SU-DHL-6 (cell line): ENCODE measurements at regions not wholly inside any gene's neighbourhood (a gene's known extent, or its start where the extent isn't known, plus 50 kb on each side); places are given as distances from the start of the nearest gene placed in this dataset.

Source experiments
- CTCF ChIP-seq: fragments of 200-600 bp; sonication (generic); IDR thresholded peaks from one replicate; pipeline ENCODE4 v1.5.1; 2017; ENCODE audit warnings: antibody characterized with exemption, mild to moderate bottlenecking, low read length, moderate library complexity; ENCODE audit not compliant: insufficient read depth, poor library complexity, severe bottlenecking
- EZH2phosphoT487 ChIP-seq: fragments of 200-600 bp; sonication (generic), shearing (Covaris generic); conservative IDR thresholded peaks from 2 replicates; pipeline ENCODE4 v1.6.1; 2018; ENCODE audit warnings: mild to moderate bottlenecking, antibody characterized with exemption, low read length, moderate library complexity, mixed read lengths

GRCh38 chr6:21691685-21692346 is 98.3 kb downstream of the SOX4 start:
- TF ChIP-seq EZH2phosphoT487 (no peak), CTCF (no peak)
